Ammon's horn (tissue), 1 donor: ENCODE measurements at regions not wholly inside any gene's neighbourhood (a gene's known extent, or its start where the extent isn't known, plus 50 kb on each side); places are given as distances from the start of the nearest gene placed in this dataset.

Source experiments
- DNase-seq: peaks from one replicate; pipeline ENCODE4 v3.0.0-alpha.2; 2016; ENCODE audit warnings: low spot score

GRCh38 chr10:130824230-130825014 lies 487.1 kb downstream of the TCERG1L start:
- DNase-seq = no peak

GRCh38 chr10:130833596-130833995 lies 477.9 kb downstream of the TCERG1L start:
- DNase-seq = no peak

GRCh38 chr10:130834170-130834569 lies 477.4 kb downstream of the TCERG1L start:
- DNase-seq = no peak

GRCh38 chr10:130834573-130834972 lies 476.9 kb downstream of the TCERG1L start:
- DNase-seq = no peak

GRCh38 chr10:130835068-130835467 lies 476.5 kb downstream of the TCERG1L start:
- DNase-seq = no peak

- no peak for DNase-seq
Observed at GRCh38 chr10:130836344-130836743, 475.2 kb downstream of the TCERG1L start.

GRCh38 chr10:130843051-130843653 lies 468.4 kb downstream of the TCERG1L start:
- no peak for DNase-seq

- no peak for DNase-seq
Observed at GRCh38 chr10:130844310-130844709, 467.2 kb downstream of the TCERG1L start.

- DNase-seq = no peak
Observed at GRCh38 chr10:130847170-130847569, 464.4 kb downstream of the TCERG1L start.

GRCh38 chr10:130848855-130849254 lies 462.7 kb downstream of the TCERG1L start:
- DNase-seq = no peak

- DNase-seq = no peak
Observed at GRCh38 chr10:130854151-130854550, 457.4 kb downstream of the TCERG1L start.

GRCh38 chr10:130857631-130858295 lies 453.8 kb downstream of the TCERG1L start:
- DNase-seq = no peak

- no peak for DNase-seq
Observed at GRCh38 chr10:130858626-130859025, 452.9 kb downstream of the TCERG1L start.

GRCh38 chr10:130859427-130859826 lies 452.1 kb downstream of the TCERG1L start:
- DNase-seq = no peak

- DNase-seq = no peak
Observed at GRCh38 chr10:130862122-130862521, 449.4 kb downstream of the TCERG1L start.

GRCh38 chr10:130862626-130863025 lies 448.9 kb downstream of the TCERG1L start:
- no peak for DNase-seq

GRCh38 chr10:130863044-130863443 lies 448.5 kb downstream of the TCERG1L start:
- no peak for DNase-seq

- DNase-seq = no peak
Observed at GRCh38 chr10:130864961-130865818, 446.3 kb downstream of the TCERG1L start.

GRCh38 chr10:130866857-130867256 lies 444.7 kb downstream of the TCERG1L start:
- no peak for DNase-seq

GRCh38 chr10:130867446-130868194 lies 443.9 kb downstream of the TCERG1L start:
- DNase-seq = no peak

GRCh38 chr10:130869179-130869841 lies 442.2 kb downstream of the TCERG1L start:
- no peak for DNase-seq
